NCI-H1105 (cell line): ENCODE measurements at regions not wholly inside any gene's neighbourhood (a gene's known extent, or its start where the extent isn't known, plus 50 kb on each side); places are given as distances from the start of the nearest gene placed in this dataset.
"Not testable (repeated sequence)": the region's sequence is repeated elsewhere in the genome, so short reads cannot be mapped to it uniquely, and the experiment has no call there.

Source experiments
- DNase-seq: peaks from one replicate; lab custom pipeline; 2025; lab: John Stamatoyannopoulos, UW

DNA sequence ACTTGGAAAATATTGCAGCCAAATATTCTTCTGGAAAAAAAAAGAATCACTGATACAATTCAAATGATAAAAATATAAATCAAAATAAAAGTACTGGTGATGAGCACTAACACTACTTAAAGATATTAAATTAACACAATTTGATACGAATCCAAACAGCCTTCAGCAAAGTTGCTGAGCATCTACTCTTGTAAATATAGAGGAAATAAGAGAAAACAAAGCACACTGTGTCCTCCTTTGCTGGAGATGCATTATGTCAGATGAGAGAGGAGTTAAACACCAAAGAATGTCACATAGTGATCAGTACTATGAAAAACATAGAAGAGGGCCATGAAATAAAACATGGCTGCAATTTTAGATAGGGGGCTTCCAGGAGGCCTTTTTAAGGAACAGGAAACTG lies 177.4 kb upstream of the RNPC3 start:
- no peak for DNase-seq

GRCh38 chr1:103344930-103345329 lies 180.6 kb upstream of the RNPC3 start:
- DNase-seq: no peak

DNA sequence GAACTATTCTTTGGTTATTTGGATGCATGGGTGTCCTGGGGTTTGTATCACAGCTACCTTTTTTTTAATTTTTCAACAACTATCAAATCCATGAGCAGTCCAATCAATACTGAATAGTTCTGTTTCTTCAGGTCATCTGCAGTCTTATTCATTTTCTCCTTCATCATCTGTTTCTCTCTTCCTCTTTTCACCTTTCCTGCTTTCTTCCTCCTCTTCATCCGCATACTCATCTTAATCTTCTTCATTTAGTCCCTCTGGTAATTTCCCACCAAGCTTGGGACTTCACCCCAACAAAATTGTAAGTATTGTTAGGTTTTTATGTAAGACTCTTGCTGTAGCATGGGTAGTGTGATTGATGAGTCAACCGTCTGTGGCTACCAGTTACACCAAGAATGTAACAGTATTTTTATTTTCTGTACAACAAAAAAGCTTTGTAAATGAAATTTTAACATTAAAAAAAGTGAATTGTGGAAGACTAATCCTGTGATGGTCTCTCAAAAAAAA lies 184.1 kb upstream of the RNPC3 start:
- DNase-seq: no peak

GRCh38 chr1:103337779-103338178 lies 187.7 kb upstream of the RNPC3 start:
- no peak for DNase-seq

DNA sequence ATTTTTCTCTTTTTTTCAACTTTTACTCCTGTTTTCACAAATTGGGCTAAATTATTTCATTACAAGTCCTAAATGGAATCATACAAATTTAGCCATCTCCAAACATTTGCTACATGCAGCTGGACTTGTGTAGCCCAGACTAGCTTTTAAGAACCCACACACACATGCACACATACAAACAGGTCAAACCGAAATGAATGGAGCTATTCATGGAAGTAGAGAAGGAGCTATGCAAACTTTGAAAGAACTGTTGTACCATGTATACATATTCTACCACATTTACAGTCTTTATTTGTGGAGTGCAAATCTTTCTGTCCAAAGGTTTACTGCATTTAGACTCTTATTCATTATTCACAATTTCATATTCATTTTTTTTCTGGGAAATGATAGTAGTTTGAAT lies 189.1 kb upstream of the RNPC3 start:
- DNase-seq: no peak

- no peak for DNase-seq
These were observed 192.4 kb upstream of the RNPC3 start for GRCh38 chr1:103333141-103333540.

DNA sequence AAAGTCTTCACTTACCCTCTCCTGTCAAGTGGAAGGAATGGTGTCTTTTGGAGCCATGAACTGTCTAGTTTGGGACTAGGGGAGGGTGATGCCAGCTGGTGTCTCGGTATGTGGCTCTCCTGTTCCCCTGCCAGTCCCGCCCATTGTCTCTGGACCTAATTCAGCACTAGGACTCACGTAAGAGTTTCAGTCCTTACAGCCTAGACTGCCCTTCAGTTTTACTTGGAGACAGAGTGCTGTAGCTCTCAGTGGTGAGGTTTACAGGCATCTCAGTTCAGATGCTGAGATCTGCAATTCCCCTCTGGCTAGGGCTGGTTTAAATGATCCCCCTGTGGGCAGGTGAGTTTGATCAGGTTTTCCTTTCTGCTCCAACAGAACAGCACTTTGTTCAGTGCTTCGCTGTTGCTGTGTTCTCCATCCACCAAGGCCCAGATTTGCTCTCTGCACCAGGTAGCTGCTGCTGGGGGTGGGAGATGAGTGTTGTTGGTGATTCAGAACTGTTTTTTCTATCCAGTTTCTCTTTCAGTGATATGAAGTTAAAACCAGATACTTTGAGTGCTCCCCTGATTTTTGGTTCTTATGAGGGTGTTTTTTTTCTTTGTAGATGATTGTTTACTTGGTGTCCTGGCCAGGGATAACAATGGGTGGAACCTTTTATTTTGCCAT lies 198.3 kb upstream of the RNPC3 start:
- no peak for DNase-seq

- DNase-seq: no peak
These were observed 198.9 kb upstream of the RNPC3 start for GRCh38 chr1:103326595-103326994.

- no peak for DNase-seq
These were observed 201.5 kb upstream of the COL11A1 start for GRCh38 chr1:103309786-103310185.

DNA sequence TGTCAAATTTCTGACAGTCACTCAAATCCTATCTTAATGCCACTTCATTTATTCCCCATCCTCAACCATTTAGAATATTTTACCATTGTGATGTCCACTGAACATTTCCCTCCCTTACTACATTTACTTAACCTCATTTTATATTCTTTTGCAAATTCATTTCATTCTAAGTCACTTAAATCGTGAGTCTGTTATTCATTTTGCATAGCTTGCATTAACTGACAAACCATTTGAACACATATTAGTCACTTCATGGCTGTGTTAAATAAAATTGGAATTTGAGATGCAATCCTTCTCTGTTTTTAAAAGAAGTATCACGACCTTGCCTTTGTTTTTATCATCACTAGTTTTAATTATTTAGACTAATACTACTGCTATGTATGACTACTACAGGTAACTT lies 199.4 kb upstream of the COL11A1 start:
- no peak for DNase-seq

- no peak for DNase-seq
These were observed 175.7 kb upstream of the COL11A1 start for GRCh38 chr1:103283841-103284669.

DNA sequence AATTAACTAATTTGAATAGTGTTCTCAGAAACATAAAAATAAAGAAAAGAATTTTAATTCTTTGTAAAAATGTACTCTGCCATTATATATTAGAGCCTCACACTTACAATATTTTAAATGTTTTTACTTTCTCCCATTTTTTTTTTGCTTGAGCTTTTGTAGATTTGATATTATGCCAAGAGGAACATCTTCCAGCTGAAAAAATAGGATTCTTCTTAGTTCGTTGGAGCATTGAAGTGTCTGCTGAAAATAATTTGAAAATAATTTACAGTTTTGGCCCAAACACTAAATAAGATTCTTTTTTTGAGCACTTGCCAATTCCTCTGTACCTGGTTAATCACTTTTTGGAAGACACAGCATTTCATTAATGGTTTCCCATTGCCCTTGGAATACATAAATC lies 175.0 kb upstream of the COL11A1 start:
- DNase-seq: no peak

DNA sequence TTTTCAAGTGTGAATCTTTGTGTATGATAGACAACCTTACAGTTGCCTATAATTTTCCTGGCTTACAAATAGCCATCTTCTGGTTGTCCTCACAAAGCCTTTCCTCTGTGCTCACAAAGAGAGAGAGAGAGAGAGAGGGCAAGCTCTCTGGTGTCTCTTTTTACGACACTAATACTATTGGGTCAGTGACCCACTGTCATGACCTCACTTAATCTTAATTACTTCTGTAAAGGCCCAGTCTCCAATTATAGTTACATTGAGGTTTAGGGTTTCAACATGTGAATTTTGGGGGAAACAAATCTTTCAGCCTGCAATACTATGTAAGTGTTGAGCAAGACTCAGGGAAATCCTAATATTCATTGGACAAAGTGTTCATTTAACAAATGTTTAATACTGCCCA lies 167.4 kb upstream of the COL11A1 start:
- no peak for DNase-seq

DNA sequence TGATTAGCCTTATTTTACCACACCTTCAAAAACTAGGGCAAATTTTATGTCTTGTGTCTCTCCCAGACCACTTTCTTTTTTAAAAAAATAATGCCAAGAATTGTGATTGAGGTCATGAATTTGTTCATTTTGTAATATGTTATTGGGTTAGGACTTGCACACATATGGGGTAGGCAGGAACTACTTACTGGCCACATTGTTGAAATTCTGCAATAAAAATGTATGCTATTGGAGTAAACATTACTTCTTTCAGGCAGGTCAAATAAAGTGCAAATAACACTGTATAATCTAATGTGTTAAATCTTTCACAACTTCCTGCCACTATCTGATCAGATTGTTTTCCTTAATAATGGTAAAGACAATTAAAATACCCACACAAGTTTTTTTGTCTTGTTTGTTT lies 166.6 kb upstream of the COL11A1 start:
- DNase-seq: no peak

DNA sequence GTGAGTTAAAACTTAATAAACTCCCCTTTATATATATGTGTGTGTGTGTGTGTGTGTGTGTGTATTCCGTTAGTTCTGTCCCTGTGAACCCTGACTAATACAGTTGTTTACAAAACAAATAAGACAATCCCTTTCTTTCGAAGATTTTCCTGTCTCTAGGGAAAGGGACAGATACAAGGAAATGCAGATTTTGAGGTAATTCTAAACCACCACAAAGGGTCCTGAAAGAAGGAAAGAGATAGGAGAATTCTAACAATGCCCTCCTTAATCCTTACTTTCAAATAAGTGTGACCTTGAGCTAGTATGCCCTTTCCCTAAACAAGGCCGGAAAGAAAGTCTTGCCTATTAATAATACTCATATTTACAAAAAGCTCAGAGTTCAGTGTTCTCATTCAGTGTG lies 164.8 kb upstream of the COL11A1 start:
- DNase-seq: no peak

DNA sequence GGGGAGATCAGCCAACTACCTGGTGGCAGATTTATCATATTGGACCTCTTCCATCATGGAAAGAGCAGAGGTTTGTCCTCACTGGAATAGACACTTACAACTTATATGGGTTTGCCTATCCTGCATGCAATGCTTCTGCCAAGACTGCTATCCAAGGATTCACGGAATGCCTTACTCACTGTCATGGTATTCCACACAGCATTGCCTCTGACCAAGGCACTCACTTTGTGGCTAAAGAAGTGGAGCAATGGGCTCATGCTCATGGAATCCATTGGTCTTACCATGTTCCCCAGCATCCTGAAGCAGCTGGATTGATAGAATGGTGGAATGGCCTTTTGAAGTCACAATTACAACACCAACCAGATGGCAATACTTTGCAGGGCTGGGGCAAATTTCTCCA lies 163.1 kb upstream of the COL11A1 start:
- DNase-seq: not testable (repeated sequence)

GRCh38 chr1:103267893-103268292 lies 159.6 kb upstream of the COL11A1 start:
- no peak for DNase-seq

DNA sequence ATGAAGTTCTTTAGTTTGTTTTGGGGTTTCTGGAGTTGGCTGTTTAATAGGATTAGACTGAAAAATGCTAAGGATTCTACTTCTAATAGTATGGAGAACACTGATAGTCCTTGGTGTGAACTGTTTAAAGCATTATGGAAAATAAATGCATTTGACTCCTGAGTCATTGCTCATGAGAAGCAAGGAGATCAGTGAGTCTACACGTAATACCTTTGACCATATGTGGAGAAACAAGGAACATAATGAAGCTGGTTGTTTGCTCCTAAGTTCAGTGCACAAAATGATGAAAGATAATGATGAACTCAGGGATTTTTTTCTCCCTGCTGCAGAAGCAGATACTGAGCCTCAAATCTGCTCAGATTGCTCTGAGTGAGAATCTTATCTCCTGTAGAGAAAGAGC lies 158.9 kb upstream of the COL11A1 start:
- DNase-seq: no peak

DNA sequence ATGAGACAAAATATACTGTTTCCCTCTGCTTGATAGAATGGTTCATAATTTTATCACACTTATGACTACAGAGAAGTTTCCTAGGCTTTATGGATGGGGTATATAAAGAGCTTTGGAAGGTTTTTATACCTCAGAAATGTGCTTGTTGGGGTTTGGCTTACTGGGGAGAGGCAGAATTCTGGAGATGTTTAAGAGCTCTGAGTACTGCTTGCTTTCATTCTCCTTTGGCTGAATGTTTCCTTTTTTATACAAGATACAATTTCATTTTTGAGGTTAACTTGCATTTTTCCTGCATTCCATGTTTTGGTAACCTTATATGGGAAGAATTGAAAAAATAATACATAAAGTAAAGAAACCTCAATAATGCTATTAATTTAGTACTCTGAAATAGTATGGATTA lies 157.7 kb upstream of the COL11A1 start:
- DNase-seq: no peak

GRCh38 chr1:103265551-103265950 lies 157.2 kb upstream of the COL11A1 start:
- DNase-seq: no peak

GRCh38 chr1:103259982-103260381 lies 151.7 kb upstream of the COL11A1 start:
- no peak for DNase-seq

- DNase-seq: no peak
These were observed 148.2 kb upstream of the COL11A1 start for GRCh38 chr1:103256490-103256889.

DNA sequence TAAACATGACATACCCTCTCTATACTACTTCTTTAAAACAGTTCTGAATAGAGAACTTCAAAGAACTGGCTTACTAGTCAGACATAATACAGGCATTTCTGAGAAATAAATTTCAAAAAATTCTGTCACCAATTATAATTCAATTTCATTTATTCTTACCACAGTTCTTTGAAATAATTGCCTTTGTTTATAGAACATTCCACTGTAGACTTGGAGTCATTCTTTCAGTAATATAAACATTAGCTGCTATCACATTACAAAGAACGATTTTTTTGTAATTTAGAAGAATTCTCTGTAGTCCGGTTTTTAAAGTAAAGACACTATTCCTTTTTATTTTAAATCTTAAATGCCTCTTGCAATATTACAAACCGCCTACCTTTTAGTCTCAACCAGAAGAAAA lies 146.4 kb upstream of the COL11A1 start:
- DNase-seq: no peak

- DNase-seq: no peak
These were observed 142.1 kb upstream of the COL11A1 start for GRCh38 chr1:103250441-103250861.
